CD4-positive, CD25-positive, alpha-beta regulatory T cell (primary cell): ENCODE measurements at regions not wholly inside any gene's neighbourhood (a gene's known extent, or its start where the extent isn't known, plus 50 kb on each side); places are given as distances from the start of the nearest gene placed in this dataset.

Experiments
- ATAC-seq, 2 donors: fragments of 150-1000 bp; cut with Tn5 transposase; one replicate each; pipeline ENCODE4 v1.10.0; 2021; ENCODE audit warnings: low read depth in 2 of 2, moderate number of reproducible peaks in 2 of 2, moderate library complexity in 1 of 2
- DNase-seq, 3 donors: peaks; one replicate each; pipeline versions ENCODE4 v3.0.0 to v3.0.0-alpha.2; 2012 to 2022; ENCODE audit warnings: mixed read lengths in 1 of 3
- H3K27ac ChIP-seq: one replicate; pipeline ENCODE4 v1.7.0; 2013; ENCODE audit warnings: mild to moderate bottlenecking, low read length; ENCODE audit not compliant: insufficient read depth, poor library complexity, severe bottlenecking
- H3K27me3 ChIP-seq: one replicate; pipeline ENCODE4 v1.7.0; 2013; ENCODE audit warnings: low read length; ENCODE audit not compliant: control insufficient read depth, insufficient read depth
- H3K36me3 ChIP-seq: one replicate; pipeline ENCODE4 v1.7.0; 2013; ENCODE audit warnings: mild to moderate bottlenecking, low read length, moderate library complexity; ENCODE audit not compliant: control insufficient read depth, insufficient read depth
- H3K4me1 ChIP-seq: 2 replicates; pipeline ENCODE4 v1.7.0; 2013; ENCODE audit warnings: mild to moderate bottlenecking, low read length; ENCODE audit not compliant: insufficient read depth, control insufficient read depth, poor library complexity, severe bottlenecking
- H3K4me3 ChIP-seq: one replicate; pipeline ENCODE4 v1.7.0; 2013; ENCODE audit warnings: low read depth, mild to moderate bottlenecking, low read length, moderate library complexity
- H3K9me3 ChIP-seq, 2 experiments: 1 replicate in 1 of 2; 2 replicates in 1 of 2; pipeline ENCODE4 v1.7.0; 2013; ENCODE audit warnings: low read length in 2 of 2, mild to moderate bottlenecking in 1 of 2, moderate library complexity in 1 of 2; ENCODE audit not compliant: control insufficient read depth in 2 of 2
- H3K27ac Mint-ChIP-seq, 3 donors: one replicate each; pipeline ENCODE4 v1.8.0; 2020 to 2022; ENCODE audit warnings: mild to moderate bottlenecking in 3 of 3, mixed read lengths in 3 of 3, moderate library complexity in 2 of 3
- H3K27me3 Mint-ChIP-seq: one replicate; pipeline ENCODE4 v1.8.0; 2022; ENCODE audit warnings: mild to moderate bottlenecking, mixed read lengths
- H3K36me3 Mint-ChIP-seq: one replicate; pipeline ENCODE4 v1.8.0; 2020; ENCODE audit warnings: mixed read lengths
- H3K4me1 Mint-ChIP-seq, 4 donors: one replicate each; pipeline ENCODE4 v1.8.0; 2020 to 2022; ENCODE audit warnings: mixed read lengths in 4 of 4, mild to moderate bottlenecking in 1 of 4
- H3K4me3 Mint-ChIP-seq, 4 donors: one replicate each; pipeline ENCODE4 v1.8.0; 2020 to 2022; ENCODE audit warnings: mild to moderate bottlenecking in 4 of 4, mixed read lengths in 4 of 4, moderate library complexity in 3 of 4
- H3K9me3 Mint-ChIP-seq, 7 donors: one replicate each; pipeline ENCODE4 v1.8.0; 2020 to 2022; ENCODE audit warnings: mixed read lengths in 7 of 7, mild to moderate bottlenecking in 3 of 7, moderate library complexity in 2 of 7

DNA sequence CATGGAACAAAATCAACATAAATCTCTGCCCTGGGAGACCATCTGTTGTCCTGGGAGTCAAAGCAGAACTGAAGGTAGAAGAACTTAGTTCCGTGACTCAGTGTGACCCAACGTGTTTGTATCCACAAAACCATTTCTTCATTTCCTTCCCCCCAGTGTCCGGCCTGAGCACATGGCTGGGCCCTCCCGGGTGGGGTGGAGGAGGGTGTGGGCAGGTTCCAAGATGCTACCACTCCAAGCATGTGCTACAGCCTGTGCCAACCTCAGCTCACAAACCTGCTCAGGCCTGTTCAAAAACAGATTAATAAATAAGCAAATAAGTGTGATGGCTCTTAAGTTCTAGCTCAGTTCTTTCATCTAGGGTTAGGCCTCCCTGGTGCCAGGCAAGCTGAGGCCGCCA, 55.3 kb downstream of the SHANK2 start:
- Histone ChIP-seq H3K27me3 (no peaks in the 10 kb centered on the region), H3K4me1 (no peaks in the 10 kb centered on the region), H3K27ac (no peak overlapping the region), H3K4me3 (no peak overlapping the region), H3K9me3 (no peaks in the 10 kb centered on the region), H3K36me3 (no peaks in the 10 kb centered on the region)
- H3K27ac Mint-ChIP-seq: no peak overlapping the region
- no peaks in the 10 kb centered on the region for H3K4me1 Mint-ChIP-seq
- no peak for DNase-seq
- no peak overlapping the region for H3K4me3 Mint-ChIP-seq
- H3K36me3 Mint-ChIP-seq: no peaks in the 10 kb centered on the region
- H3K27me3 Mint-ChIP-seq: peaks cover 5% of the 10 kb centered on the region
- no peak for ATAC-seq
- H3K9me3 Mint-ChIP-seq: no peaks in the 10 kb centered on the region

DNA sequence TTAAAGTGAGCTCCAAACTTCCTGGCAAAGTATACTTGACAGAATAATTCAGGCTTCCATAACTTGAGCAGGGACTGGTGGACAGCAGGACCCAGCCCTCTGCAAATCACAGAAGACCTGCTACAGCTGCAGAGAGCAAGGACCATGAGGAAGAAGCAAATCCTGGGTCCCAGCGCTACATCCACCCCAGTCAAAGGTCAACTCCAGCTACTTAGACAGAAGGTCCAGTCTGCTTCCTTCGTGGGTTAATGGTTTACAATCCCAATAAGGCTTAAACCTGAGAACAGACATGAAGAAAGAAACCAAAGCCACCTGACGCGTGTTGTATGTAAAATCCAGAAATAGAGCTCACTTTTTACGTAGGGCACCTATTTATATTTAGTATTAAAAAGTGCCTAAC, 57.7 kb downstream of the SHANK2 start:
- Histone ChIP-seq H3K4me1 (no peaks in the 10 kb centered on the region), H3K27ac (no peak overlapping the region), H3K27me3 (no peaks in the 10 kb centered on the region), H3K4me3 (no peak overlapping the region), H3K36me3 (no peaks in the 10 kb centered on the region), H3K9me3 (no peaks in the 10 kb centered on the region)
- no peak for ATAC-seq
- no peak overlapping the region for H3K4me3 Mint-ChIP-seq
- DNase-seq: no peak
- H3K36me3 Mint-ChIP-seq: no peaks in the 10 kb centered on the region
- no peaks in the 10 kb centered on the region for H3K4me1 Mint-ChIP-seq
- peaks cover 5% of the 10 kb centered on the region for H3K27me3 Mint-ChIP-seq
- H3K27ac Mint-ChIP-seq: no peak overlapping the region
- H3K9me3 Mint-ChIP-seq: no peaks in the 10 kb centered on the region

DNA sequence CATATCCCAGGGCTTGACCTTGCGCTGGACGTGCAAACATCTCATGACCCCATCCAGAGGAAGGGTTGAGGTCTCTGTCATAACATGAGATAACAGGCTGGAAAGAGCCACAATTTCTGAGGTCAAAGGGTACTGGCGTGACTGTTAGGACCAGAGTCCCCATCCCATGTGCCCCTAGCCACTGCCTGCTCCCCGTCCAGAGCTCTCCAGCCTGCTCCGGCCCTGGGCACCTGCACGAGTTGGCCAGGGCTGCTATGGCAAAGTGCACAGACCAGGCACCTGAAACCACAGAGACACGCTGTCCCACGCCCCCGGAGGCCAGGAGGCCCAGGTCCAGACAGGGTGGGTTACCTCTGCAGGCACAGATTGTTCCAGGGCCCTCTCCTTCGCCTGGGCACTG, 58.9 kb downstream of the SHANK2 start:
- no peaks in the 10 kb centered on the region for H3K4me1 Mint-ChIP-seq
- no peak overlapping the region for H3K4me3 Mint-ChIP-seq
- Histone ChIP-seq H3K27me3 (no peaks in the 10 kb centered on the region), H3K27ac (no peak overlapping the region), H3K36me3 (no peaks in the 10 kb centered on the region), H3K9me3 (no peaks in the 10 kb centered on the region), H3K4me1 (no peaks in the 10 kb centered on the region), H3K4me3 (no peak overlapping the region)
- DNase-seq: no peak
- H3K36me3 Mint-ChIP-seq: no peaks in the 10 kb centered on the region
- peaks cover 5% of the 10 kb centered on the region for H3K27me3 Mint-ChIP-seq
- no peak overlapping the region for H3K27ac Mint-ChIP-seq
- ATAC-seq: no peak
- no peaks in the 10 kb centered on the region for H3K9me3 Mint-ChIP-seq

DNA sequence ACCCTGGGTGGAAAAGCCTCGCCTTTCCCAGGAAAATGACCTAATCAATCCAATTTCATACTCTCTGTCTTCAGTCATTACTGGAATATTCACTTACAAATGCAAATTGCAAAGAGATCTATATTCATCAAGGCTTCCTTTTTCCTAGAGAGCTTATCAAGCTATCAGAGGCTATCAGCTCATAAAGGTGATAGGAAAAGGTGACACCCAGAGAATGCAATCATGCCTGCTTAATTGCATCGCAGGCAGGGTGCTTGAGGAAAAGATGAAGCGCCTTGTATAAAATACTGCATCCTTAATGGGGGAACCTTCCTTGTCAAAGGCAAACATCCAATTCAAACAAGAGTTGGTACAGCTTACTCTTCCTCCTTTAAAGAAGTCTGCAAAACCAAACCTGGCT, 59.7 kb downstream of the SHANK2 start:
- no peaks in the 10 kb centered on the region for H3K27me3 ChIP-seq
- H3K27ac ChIP-seq: no peak overlapping the region
- DNase-seq (no peak), ATAC-seq (no peak)
- no peaks in the 10 kb centered on the region for H3K4me1 Mint-ChIP-seq
- H3K27me3 Mint-ChIP-seq: peaks cover 5% of the 10 kb centered on the region
- no peaks in the 10 kb centered on the region for H3K36me3 Mint-ChIP-seq
- no peaks in the 10 kb centered on the region for H3K9me3 ChIP-seq
- no peaks in the 10 kb centered on the region for H3K4me1 ChIP-seq
- no peaks in the 10 kb centered on the region for H3K9me3 Mint-ChIP-seq
- H3K36me3 ChIP-seq: no peaks in the 10 kb centered on the region
- no peak overlapping the region for H3K27ac Mint-ChIP-seq
- no peak overlapping the region for H3K4me3 ChIP-seq
- no peak overlapping the region for H3K4me3 Mint-ChIP-seq

DNA sequence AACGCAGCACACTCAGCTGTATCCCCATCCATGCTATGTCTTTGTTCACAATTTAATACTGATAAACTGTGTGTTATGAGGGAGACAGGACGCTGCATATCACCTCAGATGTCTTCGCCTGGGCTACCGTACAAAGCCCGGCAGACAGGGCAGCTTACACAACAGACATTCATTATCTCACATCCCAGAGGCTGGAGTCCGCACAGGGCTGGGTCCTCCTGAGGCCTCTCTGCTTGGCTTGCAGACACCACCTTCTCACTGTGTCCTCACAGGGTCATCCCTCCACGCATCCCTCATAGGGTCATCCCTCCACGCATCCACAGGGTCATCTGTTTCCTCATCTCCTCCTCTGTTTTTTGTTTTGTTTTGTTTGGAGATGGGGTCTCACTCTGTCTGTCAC, 61.2 kb downstream of the SHANK2 start:
- Mint-ChIP-seq H3K27me3 (peaks cover 5% of the 10 kb centered on the region), H3K27ac (no peak overlapping the region)

DNA sequence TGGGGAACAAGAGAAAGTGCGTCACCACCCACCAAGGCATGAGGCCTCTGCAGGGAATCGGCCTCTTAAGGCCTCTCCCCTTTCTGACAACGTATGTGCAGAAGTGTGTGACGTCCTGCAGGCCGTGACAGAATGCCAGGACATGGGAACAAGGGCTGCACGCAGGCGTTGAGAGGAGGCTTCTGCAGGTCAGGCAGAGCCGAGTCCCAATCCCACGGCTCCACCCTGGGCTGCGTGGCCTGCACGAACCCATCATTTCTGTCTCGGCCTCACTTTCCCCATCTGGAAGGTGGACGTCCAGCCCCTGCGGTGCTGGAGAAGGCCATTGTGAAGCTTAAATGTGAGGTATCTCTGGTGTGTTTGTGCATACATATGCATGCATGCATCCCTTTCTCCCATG, 61.8 kb downstream of the SHANK2 start:
- DNase-seq: no peak
- ATAC-seq: no peak
- H3K4me3 Mint-ChIP-seq: no peak overlapping the region
- no peaks in the 10 kb centered on the region for H3K9me3 ChIP-seq
- no peaks in the 10 kb centered on the region for H3K4me1 ChIP-seq
- H3K36me3 Mint-ChIP-seq: no peaks in the 10 kb centered on the region
- H3K27me3 ChIP-seq: no peaks in the 10 kb centered on the region
- H3K36me3 ChIP-seq: no peaks in the 10 kb centered on the region
- H3K9me3 Mint-ChIP-seq: no peaks in the 10 kb centered on the region
- no peak overlapping the region for H3K27ac Mint-ChIP-seq
- no peak overlapping the region for H3K4me3 ChIP-seq
- H3K27me3 Mint-ChIP-seq: peaks cover 5% of the 10 kb centered on the region
- H3K4me1 Mint-ChIP-seq: no peaks in the 10 kb centered on the region
- H3K27ac ChIP-seq: no peak overlapping the region

More for the DNA sequence above, 61.2 kb downstream of the SHANK2 start:
- ATAC-seq (no peak), DNase-seq (no peak)
- no peaks in the 10 kb centered on the region for H3K4me1 Mint-ChIP-seq
- no peaks in the 10 kb centered on the region for H3K4me1 ChIP-seq
- H3K9me3 ChIP-seq: no peaks in the 10 kb centered on the region
- no peak overlapping the region for H3K4me3 Mint-ChIP-seq
- H3K36me3 Mint-ChIP-seq: no peaks in the 10 kb centered on the region
- no peaks in the 10 kb centered on the region for H3K27me3 ChIP-seq
- no peaks in the 10 kb centered on the region for H3K9me3 Mint-ChIP-seq
- no peaks in the 10 kb centered on the region for H3K36me3 ChIP-seq
- H3K4me3 ChIP-seq: no peak overlapping the region
- no peak overlapping the region for H3K27ac ChIP-seq

DNA sequence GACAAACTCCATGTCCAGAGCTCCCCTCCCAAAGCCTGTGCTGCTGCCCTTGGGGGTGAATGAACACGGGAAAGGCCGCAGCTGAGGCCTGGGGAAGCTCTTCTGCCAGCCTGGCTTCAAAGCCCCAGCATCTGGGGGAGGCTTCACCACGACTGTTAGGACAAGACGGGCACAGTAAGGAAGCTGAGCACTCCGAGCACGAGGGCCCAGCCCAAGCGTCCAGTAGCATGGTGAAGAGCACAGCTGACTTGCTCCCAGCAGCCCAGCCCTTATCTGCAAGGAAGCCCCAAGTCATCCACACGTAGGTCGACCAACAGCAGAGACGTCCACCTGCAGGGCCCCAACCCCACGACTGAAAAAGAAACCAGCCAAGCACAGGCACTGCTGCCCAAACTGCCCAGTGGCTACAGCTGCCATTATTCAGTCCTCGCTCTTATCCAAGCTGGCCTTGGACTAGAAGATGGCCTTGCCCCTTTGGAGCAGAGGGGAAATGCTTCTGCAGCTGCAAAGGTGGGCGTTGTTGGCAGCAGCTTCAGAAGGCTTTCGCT, 62.5 kb downstream of the SHANK2 start:
- H3K9me3 ChIP-seq: no peaks in the 10 kb centered on the region
- H3K36me3 ChIP-seq: no peaks in the 10 kb centered on the region
- Mint-ChIP-seq H3K4me1 (no peaks in the 10 kb centered on the region), H3K4me3 (no peak overlapping the region), H3K27me3 (peaks cover 5% of the 10 kb centered on the region), H3K36me3 (no peaks in the 10 kb centered on the region), H3K27ac (no peak overlapping the region), H3K9me3 (no peaks in the 10 kb centered on the region)
- no peak overlapping the region for H3K4me3 ChIP-seq
- H3K27ac ChIP-seq: no peak overlapping the region
- ATAC-seq (no peak), DNase-seq (no peak)
- no peaks in the 10 kb centered on the region for H3K27me3 ChIP-seq
- no peaks in the 10 kb centered on the region for H3K4me1 ChIP-seq

DNA sequence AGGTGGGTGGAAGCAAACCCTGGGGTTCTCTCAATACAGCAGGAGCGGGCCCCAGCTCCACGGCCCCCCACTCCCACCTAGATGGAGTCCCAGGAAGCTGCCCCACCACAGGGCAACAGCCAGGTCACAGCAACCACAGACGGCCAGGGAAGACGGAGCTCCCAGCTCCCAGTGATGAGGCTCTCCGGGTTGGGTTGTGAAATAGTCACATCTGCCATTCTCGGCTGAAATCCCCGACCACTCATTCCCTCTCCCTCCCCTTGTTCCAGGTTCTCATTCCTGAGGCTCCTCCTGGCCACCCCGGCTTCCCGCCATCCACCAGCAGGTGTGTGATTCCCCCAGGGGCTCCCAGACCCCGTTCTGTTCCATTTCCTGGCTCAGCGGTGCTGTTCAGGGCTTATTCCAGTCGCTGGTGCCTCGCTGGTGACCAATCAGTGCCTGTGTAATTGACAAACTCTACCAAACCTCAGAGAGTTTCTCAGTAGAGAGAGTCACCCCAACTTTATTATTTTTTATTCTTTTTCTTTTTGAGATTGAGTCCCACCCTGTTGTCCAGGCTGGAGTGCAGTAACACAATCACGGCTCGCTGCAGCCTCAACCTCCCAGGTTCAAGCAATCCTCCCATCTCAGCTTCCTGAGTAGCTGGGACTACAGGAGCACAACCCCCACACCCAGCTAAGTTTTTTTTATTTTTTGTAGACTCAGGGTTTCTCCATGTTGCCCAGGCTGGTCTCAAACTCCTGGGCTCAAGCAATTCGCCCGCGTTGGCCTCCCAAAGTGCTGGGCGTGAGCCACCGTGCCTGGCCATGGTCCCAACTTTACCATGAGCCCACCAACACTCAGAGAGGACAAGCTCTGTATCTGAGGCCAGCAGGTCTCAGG, 63.2 kb downstream of the SHANK2 start:
- Mint-ChIP-seq H3K36me3 (no peaks in the 10 kb centered on the region), H3K4me1 (no peaks in the 10 kb centered on the region), H3K9me3 (no peaks in the 10 kb centered on the region), H3K27ac (no peak overlapping the region), H3K4me3 (no peak overlapping the region), H3K27me3 (no peaks in the 10 kb centered on the region)
- Histone ChIP-seq H3K27ac (no peak overlapping the region), H3K9me3 (no peaks in the 10 kb centered on the region), H3K36me3 (no peaks in the 10 kb centered on the region), H3K4me3 (no peak overlapping the region), H3K4me1 (no peaks in the 10 kb centered on the region), H3K27me3 (no peaks in the 10 kb centered on the region)
- ATAC-seq: no peak
- DNase-seq: no peak
